ENCODE measurements at regions not wholly inside any gene's neighbourhood (a gene's known extent, or its start where the extent isn't known, plus 50 kb on each side); places are given as distances from the start of the nearest gene placed in this dataset.

DNA sequence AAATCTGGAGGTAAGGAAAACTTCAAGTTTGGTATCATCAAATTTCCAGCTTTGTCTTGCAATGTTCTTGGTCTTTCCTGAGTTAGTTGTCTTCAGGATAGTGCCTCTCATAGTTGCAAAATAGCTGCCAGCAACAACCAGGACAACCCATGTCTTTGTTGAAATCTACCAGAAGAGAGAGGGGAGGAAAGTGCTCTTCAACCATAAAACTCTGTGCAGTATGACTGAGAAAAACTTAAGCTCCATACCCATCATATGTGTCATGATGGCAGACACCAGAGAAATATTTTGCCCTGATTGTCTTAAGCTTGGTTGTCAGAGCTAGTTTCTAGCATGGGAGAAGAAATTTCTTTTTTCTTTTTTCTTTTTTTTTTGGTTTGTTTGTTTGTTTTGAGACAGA is 103.3 kb downstream of the SPRY2 start:
- in situ Hi-C loops (cut with MboI) (no loop called here), intact Hi-C loops (cut with micrococcal nuclease; ENCODE audit: unreplicated experiment) (loop anchor here (5.0 kb wide), 1 partner anchor 460 kb away; no protein-coding TSS in a partner anchor)
- DNase-seq (ENCODE audit: low read depth, low spot score) (no peak), FAIRE-seq (no peak), ATAC-seq (no peak)
- Histone ChIP-seq H3K4me2 (ENCODE audit: control insufficient read depth, insufficient read depth) (no peak overlapping the region), H2AFZ (ENCODE audit: control insufficient read depth, low read depth, low read length) (no peak overlapping the region), H3K27ac (ENCODE audit: control insufficient read depth, insufficient read depth) (no peak overlapping the region), H4K20me1 (ENCODE audit: control insufficient read depth, insufficient read depth) (no peaks in the 10 kb centered on the region), H3K9ac (ENCODE audit: control insufficient read depth, insufficient read depth, low read length) (no peak overlapping the region), H3K36me3 (ENCODE audit: control insufficient read depth in 2 of 2, insufficient read depth in 2 of 2, low read length in 1 of 2) (no peaks in the 10 kb centered on the region), H3K79me2 (ENCODE audit: control insufficient read depth, insufficient read depth, low read length) (no peaks in the 10 kb centered on the region), H3K4me3 (no peak overlapping the region), H3K27me3 (replicated peaks in 1 of 2; ENCODE audit: control insufficient read depth in 2 of 2, insufficient read depth in 2 of 2, low read length in 1 of 2) (no peaks in the 10 kb centered on the region), H3K4me1 (ENCODE audit: control insufficient read depth, insufficient read depth, low read length) (no peaks in the 10 kb centered on the region), H3K9me3 (replicated peaks; ENCODE audit: control insufficient read depth, insufficient read depth, low read length) (no peaks in the 10 kb centered on the region)
- ChIA-PET SMC1A (ENCODE audit: uncharacterized antibody, unreplicated experiment) (interaction anchor here (0.6 to 6.0 kb wide), 8 partner anchors 13 to 738 kb away, joined by 3 to 66 read pairs (median 4); no protein-coding TSS in a partner anchor), CTCF (interaction anchor here (0.9 to 2.0 kb wide), 4 partner anchors 10 to 97 kb away, joined by 3 to 7 read pairs (median 3); no protein-coding TSS in a partner anchor), RAD21 (ENCODE audit: unreplicated experiment) (interaction anchor here (0.7 to 0.9 kb wide), 2 partner anchors 12 to 98 kb away, joined by 4 read pairs; no protein-coding TSS in a partner anchor), POLR2A (interaction anchor here (0.5 to 1.2 kb wide), 5 partner anchors 9 to 835 kb away, joined by 3 to 8 read pairs (median 3); no protein-coding TSS in a partner anchor)
- no TSS peak for BruUV-seq (replicated peaks)
- TF ChIP-seq RBBP5 (conservative IDR thresholded peaks at IDR 0.05) (no peak), HDAC6 (IDR thresholded peaks at IDR 0.05; ENCODE audit: unreplicated experiment) (no peak), JUND (IDR thresholded peaks at IDR 0.05; ENCODE audit: low read depth, low read length) (no peak), ZNF384 (IDR thresholded peaks at IDR 0.05; ENCODE audit: borderline replicate concordance, low read depth, low read length) (no peak), SMAD1 (IDR thresholded peaks at IDR 0.05; ENCODE audit: low read depth, partially characterized antibody) (no peak), BACH1 (IDR thresholded peaks at IDR 0.05; ENCODE audit: borderline replicate concordance) (no peak), ATF7 (IDR thresholded peaks at IDR 0.05; ENCODE audit: low read depth) (no peak), NFYA (IDR thresholded peaks at IDR 0.05; ENCODE audit: borderline replicate concordance, low read depth, low read length) (no peak), CBX3 (IDR thresholded peaks at IDR 0.05; ENCODE audit: borderline replicate concordance, low read depth) (no peak), SPI1 (IDR thresholded peaks at IDR 0.05; ENCODE audit: borderline replicate concordance, insufficient read depth, low read depth, low read length) (no peak)
- TF ChIP-seq, protein P1, sequence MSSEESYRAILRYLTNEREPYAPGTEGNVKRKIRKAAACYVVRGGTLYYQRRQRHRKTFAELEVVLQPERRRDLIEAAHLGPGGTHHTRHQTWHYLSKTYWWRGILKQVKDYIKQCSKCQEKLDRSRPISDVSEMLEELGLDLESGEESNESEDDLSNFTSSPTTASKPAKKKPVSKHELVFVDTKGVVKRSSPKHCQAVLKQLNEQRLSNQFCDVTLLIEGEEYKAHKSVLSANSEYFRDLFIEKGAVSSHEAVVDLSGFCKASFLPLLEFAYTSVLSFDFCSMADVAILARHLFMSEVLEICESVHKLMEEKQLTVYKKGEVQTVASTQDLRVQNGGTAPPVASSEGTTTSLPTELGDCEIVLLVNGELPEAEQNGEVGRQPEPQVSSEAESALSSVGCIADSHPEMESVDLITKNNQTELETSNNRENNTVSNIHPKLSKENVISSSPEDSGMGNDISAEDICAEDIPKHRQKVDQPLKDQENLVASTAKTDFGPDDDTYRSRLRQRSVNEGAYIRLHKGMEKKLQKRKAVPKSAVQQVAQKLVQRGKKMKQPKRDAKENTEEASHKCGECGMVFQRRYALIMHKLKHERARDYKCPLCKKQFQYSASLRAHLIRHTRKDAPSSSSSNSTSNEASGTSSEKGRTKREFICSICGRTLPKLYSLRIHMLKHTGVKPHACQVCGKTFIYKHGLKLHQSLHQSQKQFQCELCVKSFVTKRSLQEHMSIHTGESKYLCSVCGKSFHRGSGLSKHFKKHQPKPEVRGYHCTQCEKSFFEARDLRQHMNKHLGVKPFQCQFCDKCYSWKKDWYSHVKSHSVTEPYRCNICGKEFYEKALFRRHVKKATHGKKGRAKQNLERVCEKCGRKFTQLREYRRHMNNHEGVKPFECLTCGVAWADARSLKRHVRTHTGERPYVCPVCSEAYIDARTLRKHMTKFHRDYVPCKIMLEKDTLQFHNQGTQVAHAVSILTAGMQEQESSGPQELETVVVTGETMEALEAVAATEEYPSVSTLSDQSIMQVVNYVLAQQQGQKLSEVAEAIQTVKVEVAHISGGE (CRISPR knock-in tag; IDR thresholded peaks at IDR 0.05) = no peak
- TF ChIP-seq, protein P2, sequence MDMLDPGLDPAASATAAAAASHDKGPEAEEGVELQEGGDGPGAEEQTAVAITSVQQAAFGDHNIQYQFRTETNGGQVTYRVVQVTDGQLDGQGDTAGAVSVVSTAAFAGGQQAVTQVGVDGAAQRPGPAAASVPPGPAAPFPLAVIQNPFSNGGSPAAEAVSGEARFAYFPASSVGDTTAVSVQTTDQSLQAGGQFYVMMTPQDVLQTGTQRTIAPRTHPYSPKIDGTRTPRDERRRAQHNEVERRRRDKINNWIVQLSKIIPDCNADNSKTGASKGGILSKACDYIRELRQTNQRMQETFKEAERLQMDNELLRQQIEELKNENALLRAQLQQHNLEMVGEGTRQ (IDR thresholded peaks at IDR 0.05; ENCODE audit: borderline replicate concordance, low read depth, low read length) = no peak

Data from GM12878 (cell line).